ENCODE measurements at regions not wholly inside any gene's neighbourhood (a gene's known extent, or its start where the extent isn't known, plus 50 kb on each side); places are given as distances from the start of the nearest gene placed in this dataset.

- no peak for TF ChIP-seq POLR2A (IDR thresholded peaks at IDR 0.05; ENCODE audit: low read depth, low read length)
- TF ChIP-seq PAX5 (IDR thresholded peaks at IDR 0.05; ENCODE audit: insufficient read depth, low read length, severe bottlenecking) = no peak
- TF ChIP-seq POU2F2 (IDR thresholded peaks at IDR 0.05; ENCODE audit: low read depth, low read length) = no peak
- no peak for TF ChIP-seq POLR2AphosphoS5 (IDR thresholded peaks at IDR 0.05; ENCODE audit: low read depth, low read length)
These were observed 192.7 kb upstream of the KCNMB2 start for GRCh38 chr3:178343433-178344038.

All from GM12891 (cell line).